ENCODE measurements at regions not wholly inside any gene's neighbourhood (a gene's known extent, or its start where the extent isn't known, plus 50 kb on each side); places are given as distances from the start of the nearest gene placed in this dataset.
"Not testable (repeated sequence)": the region's sequence is repeated elsewhere in the genome, so short reads cannot be mapped to it uniquely, and the experiment has no call there.

- Histone ChIP-seq H3K27ac (no peak overlapping the region), H3K9ac (no peak overlapping the region), H2AFZ (no peak overlapping the region), H3K9me3 (ENCODE audit: control insufficient read depth, low read length) (no peaks in the 10 kb centered on the region), H3K27me3 (ENCODE audit: control insufficient read depth, insufficient read depth, low read length) (no peaks in the 10 kb centered on the region), H3K36me3 (ENCODE audit: control insufficient read depth, insufficient read depth, low read length) (no peaks in the 10 kb centered on the region), H3K79me2 (no peaks in the 10 kb centered on the region), H3K4me3 (ENCODE audit: low read depth, low read length) (no peak overlapping the region), H3K4me1 (no peaks in the 10 kb centered on the region), H3K4me2 (ENCODE audit: low read length) (no peak overlapping the region)
- no peak for TF ChIP-seq CTCF (IDR thresholded peaks at IDR 0.05)
Observed at GRCh38 chr7:4486907-4487306, 195.2 kb upstream of the FOXK1 start.

- not testable (repeated sequence) for H3K4me2 ChIP-seq (ENCODE audit: low read length); H3K36me3 ChIP-seq (ENCODE audit: control insufficient read depth, insufficient read depth, low read length); H3K27me3 ChIP-seq (ENCODE audit: control insufficient read depth, insufficient read depth, low read length); H3K9me3 ChIP-seq (ENCODE audit: control insufficient read depth, low read length); H3K4me1 ChIP-seq; H2AFZ ChIP-seq; H3K9ac ChIP-seq; H3K79me2 ChIP-seq; H3K27ac ChIP-seq; H3K4me3 ChIP-seq (ENCODE audit: low read depth, low read length)
Observed at GRCh38 chr7:4496911-4497310, 185.2 kb upstream of the FOXK1 start.

GRCh38 chr7:4500812-4501211, 181.3 kb upstream of the FOXK1 start:
- Histone ChIP-seq H3K9me3 (ENCODE audit: control insufficient read depth, low read length) (no peaks in the 10 kb centered on the region), H2AFZ (no peak overlapping the region), H3K79me2 (no peaks in the 10 kb centered on the region), H3K4me2 (ENCODE audit: low read length) (no peak overlapping the region), H3K4me1 (no peaks in the 10 kb centered on the region), H3K27me3 (ENCODE audit: control insufficient read depth, insufficient read depth, low read length) (no peaks in the 10 kb centered on the region), H3K36me3 (ENCODE audit: control insufficient read depth, insufficient read depth, low read length) (no peaks in the 10 kb centered on the region), H3K27ac (no peak overlapping the region), H3K4me3 (ENCODE audit: low read depth, low read length) (no peak overlapping the region), H3K9ac (no peak overlapping the region)
- no peak for TF ChIP-seq CTCF (IDR thresholded peaks at IDR 0.05)

- H3K27ac ChIP-seq; H3K4me3 ChIP-seq (ENCODE audit: low read depth, low read length); H3K27me3 ChIP-seq (ENCODE audit: control insufficient read depth, insufficient read depth, low read length); H3K4me2 ChIP-seq (ENCODE audit: low read length); H2AFZ ChIP-seq; H3K9ac ChIP-seq; H3K79me2 ChIP-seq; H3K9me3 ChIP-seq (ENCODE audit: control insufficient read depth, low read length); H3K4me1 ChIP-seq; H3K36me3 ChIP-seq (ENCODE audit: control insufficient read depth, insufficient read depth, low read length): not testable (repeated sequence)
Observed at GRCh38 chr7:4507886-4508285, 174.2 kb upstream of the FOXK1 start.

GRCh38 chr7:4513450-4513849, 168.6 kb upstream of the FOXK1 start:
- H3K36me3 ChIP-seq (ENCODE audit: control insufficient read depth, insufficient read depth, low read length) = no peaks in the 10 kb centered on the region
- no peaks in the 10 kb centered on the region for H3K27me3 ChIP-seq (ENCODE audit: control insufficient read depth, insufficient read depth, low read length)
- H3K9me3 ChIP-seq (ENCODE audit: control insufficient read depth, low read length) = no peaks in the 10 kb centered on the region
- H2AFZ ChIP-seq = no peak overlapping the region
- no peak for TF ChIP-seq CTCF (IDR thresholded peaks at IDR 0.05)
- no peak overlapping the region for H3K27ac ChIP-seq
- no peaks in the 10 kb centered on the region for H3K79me2 ChIP-seq
- no peak overlapping the region for H3K4me3 ChIP-seq (ENCODE audit: low read depth, low read length)
- H3K4me2 ChIP-seq (ENCODE audit: low read length) = no peak overlapping the region
- H3K4me1 ChIP-seq = no peaks in the 10 kb centered on the region
- H3K9ac ChIP-seq = no peak overlapping the region

GRCh38 chr7:4519819-4520520, 162.1 kb upstream of the FOXK1 start:
- H3K4me2 ChIP-seq (ENCODE audit: low read length) = no peak overlapping the region
- no peaks in the 10 kb centered on the region for H3K27me3 ChIP-seq (ENCODE audit: control insufficient read depth, insufficient read depth, low read length)
- H3K79me2 ChIP-seq = no peaks in the 10 kb centered on the region
- no peaks in the 10 kb centered on the region for H3K9me3 ChIP-seq (ENCODE audit: control insufficient read depth, low read length)
- no peak for TF ChIP-seq CTCF (IDR thresholded peaks at IDR 0.05)
- H3K4me3 ChIP-seq (ENCODE audit: low read depth, low read length) = no peak overlapping the region
- H3K9ac ChIP-seq = no peak overlapping the region
- no peak overlapping the region for H3K27ac ChIP-seq
- H3K36me3 ChIP-seq (ENCODE audit: control insufficient read depth, insufficient read depth, low read length) = no peaks in the 10 kb centered on the region
- no peak overlapping the region for H2AFZ ChIP-seq
- no peaks in the 10 kb centered on the region for H3K4me1 ChIP-seq
